SK-N-SH (cell line): ENCODE measurements at regions not wholly inside any gene's neighbourhood (a gene's known extent, or its start where the extent isn't known, plus 50 kb on each side); places are given as distances from the start of the nearest gene placed in this dataset.
A peak's percentile ranks its signal among the peaks of the same experiment; 100 is the strongest.

Experiments
- CTCF ChIA-PET: fragments of 300-600, 350-600 bp; formaldehyde crosslinking; extraction: SDS; loops from one replicate; lab custom pipeline; 2021; lab: Yijun Ruan, JAX
- POLR2A ChIA-PET: fragments of 350-600 bp; sonication (Branson Sonifier 250); formaldehyde crosslinking; extraction: SDS; loops from one replicate; lab custom pipeline; 2020; ENCODE audit warnings: antibody characterized with exemption, inconsistent platforms; lab: Yijun Ruan, JAX
- DNase-seq: peaks from one replicate; pipeline ENCODE4 v3.0.0; 2012
- H2AFZ ChIP-seq: fragments of 200-600 bp; sonication (generic); 2 replicates; pipeline ENCODE4 v1.8.1; 2016; ENCODE audit warnings: antibody characterized with exemption, mild to moderate bottlenecking, low read depth
- H3F3A ChIP-seq: fragments of 200-600 bp; sonication (generic); replicated peaks from 2 replicates; pipeline ENCODE3; 2016; ENCODE audit warnings: antibody characterized with exemption, mild to moderate bottlenecking; ENCODE audit not compliant: insufficient read depth
- H3K27ac ChIP-seq, 2 experiments: fragments of 200-500 bp in 1 of 2; fragments of 200-600 bp in 1 of 2; sonication (Bioruptor generic) in 1 of 2; sonication (generic), shearing (Covaris generic) in 1 of 2; 2 replicates each; pipeline versions ENCODE4 v1.5.1 to v1.6.1; 2014 to 2016; ENCODE audit warnings: low read depth in 2 of 2, inconsistent platforms in 1 of 2, low read length in 1 of 2, mild to moderate bottlenecking in 1 of 2, mixed read lengths in 1 of 2
- H3K27me3 ChIP-seq: fragments of 200-600 bp; sonication (generic), shearing (Covaris generic); 2 replicates; pipeline ENCODE4 v1.6.1; 2016; ENCODE audit warnings: mixed run types; ENCODE audit not compliant: insufficient read depth
- H3K36me3 ChIP-seq, 2 experiments: fragments of 200-500 bp in 1 of 2; fragments of 200-600 bp in 1 of 2; sonication (Bioruptor generic) in 1 of 2; sonication (generic) in 1 of 2; replicated peaks in 1 of 2; 2 replicates each; pipeline versions ENCODE3 to v1.5.1; 2014 to 2016; ENCODE audit warnings: low read length in 1 of 2, mild to moderate bottlenecking in 1 of 2; ENCODE audit not compliant: insufficient read depth in 2 of 2, control insufficient read depth in 1 of 2
- H3K4me1 ChIP-seq, 2 experiments: fragments of 200-500 bp in 1 of 2; fragments of 200-600 bp in 1 of 2; sonication (Bioruptor generic) in 1 of 2; sonication (generic), shearing (Covaris generic) in 1 of 2; 2 replicates each; pipeline versions ENCODE4 v1.5.1 to v1.6.1; 2014 to 2016; ENCODE audit warnings: low read depth in 1 of 2, low read length in 1 of 2, mixed run types in 1 of 2; ENCODE audit not compliant: insufficient read depth in 2 of 2, control insufficient read depth in 1 of 2
- H3K4me2 ChIP-seq: fragments of 200-600 bp; sonication (generic), shearing (Covaris generic); 2 replicates; pipeline ENCODE4 v1.6.1; 2017; ENCODE audit warnings: mixed run types
- H3K4me3 ChIP-seq, 2 experiments: fragments of 200-500 bp in 1 of 2; fragments of 200-600 bp in 1 of 2; sonication (Bioruptor generic) in 1 of 2; sonication (generic), shearing (Covaris generic) in 1 of 2; 2 replicates each; pipeline versions ENCODE4 v1.5.1 to v1.8.1; 2014 to 2016; ENCODE audit warnings: low read depth in 2 of 2, inconsistent platforms in 1 of 2, low read length in 1 of 2, mild to moderate bottlenecking in 1 of 2, mixed read lengths in 1 of 2, moderate library complexity in 1 of 2
- H3K79me2 ChIP-seq: fragments of 200-600 bp; sonication (generic); 2 replicates; pipeline ENCODE4 v1.8.1; 2017; ENCODE audit warnings: mild to moderate bottlenecking; ENCODE audit not compliant: insufficient read depth
- H3K9ac ChIP-seq: fragments of 200-600 bp; sonication (generic); 2 replicates; pipeline ENCODE4 v1.6.1; 2017; ENCODE audit warnings: mixed run types
- H3K9me2 ChIP-seq: fragments of 200-600 bp; sonication (generic); 2 replicates; pipeline ENCODE4 v1.6.1; 2017; ENCODE audit warnings: mixed run types
- H3K9me3 ChIP-seq: fragments of 200-600 bp; sonication (generic); 2 replicates; pipeline ENCODE4 v1.6.1; 2017; ENCODE audit warnings: mixed run types, mild to moderate bottlenecking, moderate library complexity
- H4K20me1 ChIP-seq: fragments of 200-600 bp; sonication (generic); 2 replicates; pipeline ENCODE4 v1.6.1; 2017; ENCODE audit warnings: mild to moderate bottlenecking, mixed run types; ENCODE audit not compliant: insufficient read depth
- CHD2 ChIP-seq: fragments of 150-350 bp; IDR thresholded peaks from 2 replicates; pipeline ENCODE4 v1.6.1; 2018; ENCODE audit warnings: low read length; ENCODE audit not compliant: partially characterized antibody
- EZH2phosphoT487 ChIP-seq: fragments of 200-600 bp; sonication (generic); IDR thresholded peaks from 2 replicates; pipeline ENCODE4 v1.6.1; 2017; ENCODE audit warnings: low read depth, mixed run types, mild to moderate bottlenecking, antibody characterized with exemption, moderate library complexity, borderline replicate concordance
- FOSL2 ChIP-seq: IDR thresholded peaks from 2 replicates; pipeline ENCODE4 v1.4.0; 2012; ENCODE audit warnings: low read depth, mild to moderate bottlenecking, moderate library complexity, borderline replicate concordance
- FOXJ3 ChIP-seq: sonication (generic); formaldehyde crosslinking; IDR thresholded peaks from 2 replicates; pipeline ENCODE4 v1.5.1; 2020; ENCODE audit warnings: mild to moderate bottlenecking, missing genetic modification reagents
- GATA2 ChIP-seq: sonication (generic); formaldehyde crosslinking; IDR thresholded peaks from 2 replicates; pipeline ENCODE4 v1.5.0; 2020; ENCODE audit warnings: mild to moderate bottlenecking, missing genetic modification reagents
- JUND ChIP-seq: IDR thresholded peaks from 2 replicates; pipeline ENCODE4 v1.4.0; 2012
- MXI1 ChIP-seq: IDR thresholded peaks from 2 replicates; pipeline ENCODE4 v1.6.1; 2012; ENCODE audit warnings: mild to moderate bottlenecking, low read depth, low read length, improper control_type of control experiment
- NFIC ChIP-seq: IDR thresholded peaks from 2 replicates; pipeline ENCODE4 v1.4.0; 2012; ENCODE audit warnings: borderline replicate concordance
- POLR2AphosphoS5 ChIP-seq: IDR thresholded peaks from 2 replicates; pipeline ENCODE4 v1.6.1; 2012; ENCODE audit warnings: low read depth, low read length
- RXRA ChIP-seq: IDR thresholded peaks from 2 replicates; pipeline ENCODE4 v1.4.0; 2012; ENCODE audit warnings: low read depth, mild to moderate bottlenecking, borderline replicate concordance
- SIN3A ChIP-seq: IDR thresholded peaks from 2 replicates; pipeline ENCODE4 v1.6.1; 2012; ENCODE audit warnings: low read depth, mild to moderate bottlenecking, low read length, moderate library complexity, borderline replicate concordance
- SMC3 ChIP-seq: IDR thresholded peaks from 2 replicates; pipeline ENCODE4 v1.6.1; 2012; ENCODE audit warnings: low read depth, low read length, improper control_type of control experiment
- TAF1 ChIP-seq: IDR thresholded peaks from 2 replicates; pipeline ENCODE4 v1.6.1; 2012; ENCODE audit warnings: low read depth, mild to moderate bottlenecking, low read length, moderate library complexity, borderline replicate concordance
- TCF12 ChIP-seq: IDR thresholded peaks from 2 replicates; pipeline ENCODE4 v1.4.0; 2012
- TEAD4 ChIP-seq: IDR thresholded peaks from 2 replicates; pipeline ENCODE4 v1.4.0; 2012; ENCODE audit warnings: mild to moderate bottlenecking, borderline replicate concordance; ENCODE audit not compliant: insufficient read depth
- WGBS: methylation state at CpG from one replicate; pipeline ENCODE4 v1.1.6; 2017; ENCODE audit warnings: low lambda C conversion rate; 5-methylcytosine and 5-hydroxymethylcytosine counted together
- TF ChIP-seq, protein P1 (sequence below): fragments of 150-350 bp; IDR thresholded peaks from 2 replicates; pipeline ENCODE4 v1.6.1; 2017; ENCODE audit warnings: antibody characterized with exemption, low read length, low read depth, borderline replicate concordance
- TF ChIP-seq, protein P2 (sequence below): IDR thresholded peaks from 2 replicates; pipeline ENCODE4 v1.4.0; 2012; ENCODE audit warnings: low read depth, borderline replicate concordance
- TF ChIP-seq, protein P3 (sequence below): IDR thresholded peaks from 2 replicates; pipeline ENCODE4 v1.6.1; 2012; ENCODE audit warnings: mild to moderate bottlenecking, low read depth, low read length, moderate library complexity
- TF ChIP-seq, protein P4 (sequence below): fragments of 200-600 bp; sonication (generic); IDR thresholded peaks from 2 replicates; pipeline ENCODE4 v1.6.1; 2017; ENCODE audit warnings: antibody characterized with exemption, mild to moderate bottlenecking, moderate library complexity

- ChIA-PET POLR2A (no interaction called here), CTCF (interaction anchor here (1.5 kb wide), 1 partner anchor 119 kb away, joined by 3 read pairs; no protein-coding TSS in a partner anchor)
- H3K4me2 ChIP-seq, result 0 out of 2 replicates have a peak overlapping the region, but pooled peaks have one; percentile 50
- peak overlapping the region; percentile 75 for H2AFZ ChIP-seq
- no peaks in the 10 kb centered on the region for H3K27me3 ChIP-seq
- H3K79me2 ChIP-seq, result no peaks in the 10 kb centered on the region
- no peak for DNase-seq
- no peaks in the 10 kb centered on the region for H3K36me3 ChIP-seq
- no peaks in the 10 kb centered on the region for H4K20me1 ChIP-seq
- H3K4me1 ChIP-seq, result peaks cover 2 to 3% of the 10 kb centered on the region in 2 experiments; a peak in 2 of 4 replicates
- H3K9ac ChIP-seq, result peak overlapping the region; percentile 49; the same call in 1 of the 2 replicates
- no peak overlapping the region for H3K4me3 ChIP-seq
- 73% methylated on average over 14 of the region's 14 CpGs for WGBS
- H3K9me2 ChIP-seq, result no peaks in the 10 kb centered on the region
- H3F3A ChIP-seq, result peaks cover 5% of the 10 kb centered on the region
- peak overlapping the region in 1 of 2 experiments; percentile 75; a peak in 2 of 4 replicates for H3K27ac ChIP-seq
- H3K9me3 ChIP-seq, result no peaks in the 10 kb centered on the region
- TF ChIP-seq SIN3A (no peak), POLR2AphosphoS5 (no peak), FOSL2 (peak; percentile 28; the same call in 1 of the 2 replicates), NFIC (no peak), RXRA (no peak), JUND (0 out of 2 replicates have a peak, but pooled peaks have one; percentile 18)
- TF ChIP-seq, protein P1, sequence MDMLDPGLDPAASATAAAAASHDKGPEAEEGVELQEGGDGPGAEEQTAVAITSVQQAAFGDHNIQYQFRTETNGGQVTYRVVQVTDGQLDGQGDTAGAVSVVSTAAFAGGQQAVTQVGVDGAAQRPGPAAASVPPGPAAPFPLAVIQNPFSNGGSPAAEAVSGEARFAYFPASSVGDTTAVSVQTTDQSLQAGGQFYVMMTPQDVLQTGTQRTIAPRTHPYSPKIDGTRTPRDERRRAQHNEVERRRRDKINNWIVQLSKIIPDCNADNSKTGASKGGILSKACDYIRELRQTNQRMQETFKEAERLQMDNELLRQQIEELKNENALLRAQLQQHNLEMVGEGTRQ, result no peak
- TF ChIP-seq, protein P2, sequence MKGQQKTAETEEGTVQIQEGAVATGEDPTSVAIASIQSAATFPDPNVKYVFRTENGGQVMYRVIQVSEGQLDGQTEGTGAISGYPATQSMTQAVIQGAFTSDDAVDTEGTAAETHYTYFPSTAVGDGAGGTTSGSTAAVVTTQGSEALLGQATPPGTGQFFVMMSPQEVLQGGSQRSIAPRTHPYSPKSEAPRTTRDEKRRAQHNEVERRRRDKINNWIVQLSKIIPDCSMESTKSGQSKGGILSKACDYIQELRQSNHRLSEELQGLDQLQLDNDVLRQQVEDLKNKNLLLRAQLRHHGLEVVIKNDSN, result no peak
Observed at GRCh38 chr1:8194481-8195227, 123.3 kb upstream of the SLC45A1 start.

DNA sequence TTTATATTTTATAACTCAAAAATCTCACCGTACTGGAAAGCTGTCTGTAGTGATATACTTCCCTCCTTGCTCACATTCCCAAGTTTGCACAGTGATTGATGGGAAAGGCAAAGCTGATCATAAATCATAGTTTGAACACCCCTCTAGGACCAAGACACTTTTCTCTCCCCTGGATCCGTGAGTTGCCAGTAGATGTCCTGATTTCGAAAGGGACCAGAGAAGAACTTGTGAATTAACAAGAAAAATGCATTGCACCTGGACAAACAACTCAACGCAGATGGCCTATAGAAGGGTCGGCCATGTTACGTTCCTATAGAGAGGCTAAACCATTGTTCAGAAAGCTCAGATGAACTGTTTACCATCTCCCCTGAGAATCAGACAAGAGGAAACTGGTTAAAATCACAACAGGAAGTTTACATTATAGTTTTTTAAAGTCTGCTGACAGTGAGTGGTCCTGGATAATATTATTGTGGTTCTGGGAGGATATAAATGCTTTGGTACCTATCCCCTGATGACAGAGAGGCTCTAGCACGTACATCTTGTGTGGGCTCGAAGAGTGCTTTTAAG lies 124.0 kb upstream of the SLC45A1 start:
- POLR2A ChIA-PET, result no interaction called here
- peaks cover 2 to 3% of the 10 kb centered on the region in 2 experiments; a peak in 2 of 4 replicates for H3K4me1 ChIP-seq
- WGBS, result 90% methylated on average over 8 of the region's 8 CpGs
- no peaks in the 10 kb centered on the region for H3K27me3 ChIP-seq
- H3K4me3 ChIP-seq, result no peak overlapping the region
- H3F3A ChIP-seq, result peaks cover 5% of the 10 kb centered on the region
- H3K36me3 ChIP-seq, result no peaks in the 10 kb centered on the region
- peak overlapping the region; percentile 50; the same call in 1 of the 2 replicates for H2AFZ ChIP-seq
- no peak for DNase-seq
- H4K20me1 ChIP-seq, result no peaks in the 10 kb centered on the region
- no peaks in the 10 kb centered on the region for H3K9me3 ChIP-seq
- H3K9ac ChIP-seq, result no peak overlapping the region
- no peaks in the 10 kb centered on the region for H3K9me2 ChIP-seq
- CTCF ChIA-PET, result no interaction called here
- no peak overlapping the region for H3K4me2 ChIP-seq
- H3K27ac ChIP-seq, result peak overlapping the region in 1 of 2 experiments; percentile 75; a peak in 2 of 4 replicates
- H3K79me2 ChIP-seq, result no peaks in the 10 kb centered on the region
- no peak for TF ChIP-seq CHD2
- no peak for TF ChIP-seq SMC3
- TF ChIP-seq, protein P3, sequence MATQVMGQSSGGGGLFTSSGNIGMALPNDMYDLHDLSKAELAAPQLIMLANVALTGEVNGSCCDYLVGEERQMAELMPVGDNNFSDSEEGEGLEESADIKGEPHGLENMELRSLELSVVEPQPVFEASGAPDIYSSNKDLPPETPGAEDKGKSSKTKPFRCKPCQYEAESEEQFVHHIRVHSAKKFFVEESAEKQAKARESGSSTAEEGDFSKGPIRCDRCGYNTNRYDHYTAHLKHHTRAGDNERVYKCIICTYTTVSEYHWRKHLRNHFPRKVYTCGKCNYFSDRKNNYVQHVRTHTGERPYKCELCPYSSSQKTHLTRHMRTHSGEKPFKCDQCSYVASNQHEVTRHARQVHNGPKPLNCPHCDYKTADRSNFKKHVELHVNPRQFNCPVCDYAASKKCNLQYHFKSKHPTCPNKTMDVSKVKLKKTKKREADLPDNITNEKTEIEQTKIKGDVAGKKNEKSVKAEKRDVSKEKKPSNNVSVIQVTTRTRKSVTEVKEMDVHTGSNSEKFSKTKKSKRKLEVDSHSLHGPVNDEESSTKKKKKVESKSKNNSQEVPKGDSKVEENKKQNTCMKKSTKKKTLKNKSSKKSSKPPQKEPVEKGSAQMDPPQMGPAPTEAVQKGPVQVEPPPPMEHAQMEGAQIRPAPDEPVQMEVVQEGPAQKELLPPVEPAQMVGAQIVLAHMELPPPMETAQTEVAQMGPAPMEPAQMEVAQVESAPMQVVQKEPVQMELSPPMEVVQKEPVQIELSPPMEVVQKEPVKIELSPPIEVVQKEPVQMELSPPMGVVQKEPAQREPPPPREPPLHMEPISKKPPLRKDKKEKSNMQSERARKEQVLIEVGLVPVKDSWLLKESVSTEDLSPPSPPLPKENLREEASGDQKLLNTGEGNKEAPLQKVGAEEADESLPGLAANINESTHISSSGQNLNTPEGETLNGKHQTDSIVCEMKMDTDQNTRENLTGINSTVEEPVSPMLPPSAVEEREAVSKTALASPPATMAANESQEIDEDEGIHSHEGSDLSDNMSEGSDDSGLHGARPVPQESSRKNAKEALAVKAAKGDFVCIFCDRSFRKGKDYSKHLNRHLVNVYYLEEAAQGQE, result no peak
- TF ChIP-seq JUND, result no peak
- TF ChIP-seq POLR2AphosphoS5, result no peak
- TF ChIP-seq, protein P4, sequence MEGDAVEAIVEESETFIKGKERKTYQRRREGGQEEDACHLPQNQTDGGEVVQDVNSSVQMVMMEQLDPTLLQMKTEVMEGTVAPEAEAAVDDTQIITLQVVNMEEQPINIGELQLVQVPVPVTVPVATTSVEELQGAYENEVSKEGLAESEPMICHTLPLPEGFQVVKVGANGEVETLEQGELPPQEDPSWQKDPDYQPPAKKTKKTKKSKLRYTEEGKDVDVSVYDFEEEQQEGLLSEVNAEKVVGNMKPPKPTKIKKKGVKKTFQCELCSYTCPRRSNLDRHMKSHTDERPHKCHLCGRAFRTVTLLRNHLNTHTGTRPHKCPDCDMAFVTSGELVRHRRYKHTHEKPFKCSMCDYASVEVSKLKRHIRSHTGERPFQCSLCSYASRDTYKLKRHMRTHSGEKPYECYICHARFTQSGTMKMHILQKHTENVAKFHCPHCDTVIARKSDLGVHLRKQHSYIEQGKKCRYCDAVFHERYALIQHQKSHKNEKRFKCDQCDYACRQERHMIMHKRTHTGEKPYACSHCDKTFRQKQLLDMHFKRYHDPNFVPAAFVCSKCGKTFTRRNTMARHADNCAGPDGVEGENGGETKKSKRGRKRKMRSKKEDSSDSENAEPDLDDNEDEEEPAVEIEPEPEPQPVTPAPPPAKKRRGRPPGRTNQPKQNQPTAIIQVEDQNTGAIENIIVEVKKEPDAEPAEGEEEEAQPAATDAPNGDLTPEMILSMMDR, result no peak
- no peak for TF ChIP-seq TAF1
- TF ChIP-seq FOXJ3 (CRISPR knock-in tag), result no peak
- TF ChIP-seq TCF12, result no peak
- no peak for TF ChIP-seq FOSL2
- TF ChIP-seq TEAD4, result no peak
- TF ChIP-seq MXI1, result no peak
- TF ChIP-seq GATA2 (CRISPR knock-in tag), result no peak
- no peak for TF ChIP-seq EZH2phosphoT487
